Ovary (tissue), 3 donors: ENCODE measurements at regions not wholly inside any gene's neighbourhood (a gene's known extent, or its start where the extent isn't known, plus 50 kb on each side); places are given as distances from the start of the nearest gene placed in this dataset.

ENCODE experiments used
- CTCF ChIP-seq, 3 donors: fragments of 450-650 bp in 2 of 3; fragments of 200-600 bp in 1 of 3; IDR thresholded peaks; one replicate each; pipeline versions ENCODE4 v1.5.1 to v1.8.0; 2016 to 2022; ENCODE audit warnings: antibody characterized with exemption in 3 of 3, mild to moderate bottlenecking in 1 of 3
- POLR2A ChIP-seq: fragments of 450-650 bp; IDR thresholded peaks from one replicate; pipeline ENCODE4 v1.6.1; 2017; ENCODE audit warnings: antibody characterized with exemption, mild to moderate bottlenecking, moderate library complexity
- donor health status: DM: no; HTN: no; CAD: no.

- TF ChIP-seq CTCF (IDR thresholded peaks at IDR 0.05) = no peak
- no peak for TF ChIP-seq POLR2A
These were observed 313.0 kb upstream of the RTL1 start for GRCh38 chr14:101216366-101217079.
